SIG-M5 treated with dmso at 0.1 percent for 504 hours (cell line): ENCODE measurements at regions not wholly inside any gene's neighbourhood (a gene's known extent, or its start where the extent isn't known, plus 50 kb on each side); places are given as distances from the start of the nearest gene placed in this dataset.

Experiments
- DNase-seq: peaks from one replicate; lab custom pipeline; 2025; ENCODE audit not compliant: unreplicated experiment; lab: John Stamatoyannopoulos, UW

DNA sequence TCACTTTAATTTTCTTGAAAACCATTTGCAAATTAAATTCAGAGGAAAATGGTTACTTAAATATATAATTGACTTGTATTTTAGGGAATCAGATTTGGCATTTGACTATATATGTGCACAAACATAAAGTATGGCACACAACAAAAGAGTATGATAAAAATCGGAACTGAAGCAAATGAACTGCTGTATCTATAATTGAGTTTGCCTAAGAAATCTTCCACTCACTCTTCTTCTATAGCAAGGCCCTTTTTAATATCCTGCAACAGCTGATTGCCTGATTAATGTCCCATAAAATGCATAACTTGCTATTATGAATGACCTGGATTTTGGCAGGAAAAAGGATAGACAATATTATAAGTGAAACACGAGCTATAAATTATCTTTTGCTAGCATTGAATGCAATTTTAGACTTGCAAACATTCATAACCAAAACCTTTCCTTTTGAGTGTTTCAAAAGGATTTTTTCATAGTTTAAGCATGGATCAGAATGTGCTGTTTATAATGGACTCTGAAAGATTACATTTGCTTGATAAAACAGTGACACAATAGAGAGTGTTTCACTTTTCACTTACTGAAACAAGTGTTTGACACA, 2204.3 kb downstream of the MRPL39 start:
- DNase-seq, result no peak

GRCh38 chr21:23401278-23401677, 2206.0 kb downstream of the MRPL39 start:
- DNase-seq, result peak; percentile 19

- no peak for DNase-seq
These were observed 2208.6 kb downstream of the MRPL39 start for GRCh38 chr21:23398726-23399125.

GRCh38 chr21:23394458-23394857, 2212.8 kb downstream of the MRPL39 start:
- no peak for DNase-seq

DNA sequence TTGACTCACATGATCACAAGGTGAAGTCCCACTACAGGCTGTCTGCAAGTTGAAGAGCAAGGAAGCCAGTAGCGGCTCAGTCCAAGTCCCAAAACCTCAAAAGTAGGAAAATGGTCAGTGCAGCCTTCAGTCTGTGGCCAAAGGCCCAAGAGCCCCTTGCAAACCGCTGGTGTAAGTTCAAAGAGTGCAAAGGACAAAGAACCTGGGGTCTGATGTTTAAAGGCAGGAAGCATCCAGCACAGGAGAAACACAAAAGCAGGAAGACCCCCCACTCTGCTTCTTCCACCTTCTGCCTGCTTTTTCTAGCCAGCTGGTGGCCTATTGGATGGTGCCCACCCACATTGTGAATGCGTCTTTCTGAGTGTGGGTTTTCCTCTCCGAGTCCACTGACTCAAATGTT, 2222.6 kb downstream of the MRPL39 start:
- DNase-seq, result no peak

GRCh38 chr21:23374155-23374554, 2233.1 kb downstream of the MRPL39 start:
- no peak for DNase-seq

DNA sequence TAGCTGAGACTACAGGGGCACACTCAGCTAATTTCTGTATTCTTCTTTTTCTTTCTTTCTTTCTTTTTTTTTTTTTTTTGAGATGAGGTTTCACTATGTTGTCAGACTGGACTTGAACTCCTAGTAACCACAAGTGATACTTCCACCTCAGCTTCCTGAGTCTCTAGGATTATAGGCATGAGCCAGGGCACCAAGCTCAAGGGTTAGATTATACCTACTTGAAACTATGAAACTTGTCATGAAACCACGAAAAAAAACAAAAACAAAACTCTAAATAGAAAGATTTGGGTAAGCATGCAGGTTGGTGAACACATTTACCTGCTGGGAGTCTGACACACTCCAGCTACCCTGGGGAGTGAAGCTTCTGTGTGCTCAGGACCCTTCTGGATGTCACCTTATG, 2250.4 kb downstream of the MRPL39 start:
- DNase-seq, result no peak

GRCh38 chr21:23316190-23316589, 2291.1 kb downstream of the MRPL39 start:
- no peak for DNase-seq

- no peak for DNase-seq
These were observed 2298.5 kb downstream of the MRPL39 start for GRCh38 chr21:23308741-23309140.

GRCh38 chr21:23307065-23307464, 2300.2 kb downstream of the MRPL39 start:
- DNase-seq, result no peak

- DNase-seq, result no peak
These were observed 2294.1 kb downstream of the NCAM2 start for GRCh38 chr21:23292292-23292691.

- DNase-seq, result no peak
These were observed 2283.7 kb downstream of the NCAM2 start for GRCh38 chr21:23281917-23282316.

DNA sequence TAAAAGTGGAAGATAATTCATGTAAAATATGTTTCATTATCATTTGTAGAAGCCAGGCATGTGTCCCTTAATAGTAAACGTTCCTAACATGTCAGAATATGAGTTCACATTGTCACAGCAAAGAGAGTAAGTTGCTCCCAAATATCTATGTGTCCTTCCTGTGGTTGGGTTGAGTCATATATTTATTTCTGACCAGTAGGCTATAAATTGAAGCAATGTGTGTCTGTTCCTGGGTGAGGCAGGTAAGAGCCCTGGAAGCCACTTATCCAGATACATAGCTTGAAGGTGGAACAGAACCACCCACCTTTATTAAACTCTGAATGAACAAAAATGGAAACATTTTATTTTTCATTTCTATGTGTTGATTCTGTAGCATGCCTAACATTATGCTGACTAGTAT, 2251.6 kb downstream of the NCAM2 start:
- no peak for DNase-seq

GRCh38 chr21:23247334-23247733, 2249.1 kb downstream of the NCAM2 start:
- no peak for DNase-seq

- no peak for DNase-seq
These were observed 2247.0 kb downstream of the NCAM2 start for GRCh38 chr21:23245255-23245654.

- no peak for DNase-seq
These were observed 2225.7 kb downstream of the NCAM2 start for GRCh38 chr21:23223882-23224281.

GRCh38 chr21:23218667-23219066, 2220.5 kb downstream of the NCAM2 start:
- no peak for DNase-seq

DNA sequence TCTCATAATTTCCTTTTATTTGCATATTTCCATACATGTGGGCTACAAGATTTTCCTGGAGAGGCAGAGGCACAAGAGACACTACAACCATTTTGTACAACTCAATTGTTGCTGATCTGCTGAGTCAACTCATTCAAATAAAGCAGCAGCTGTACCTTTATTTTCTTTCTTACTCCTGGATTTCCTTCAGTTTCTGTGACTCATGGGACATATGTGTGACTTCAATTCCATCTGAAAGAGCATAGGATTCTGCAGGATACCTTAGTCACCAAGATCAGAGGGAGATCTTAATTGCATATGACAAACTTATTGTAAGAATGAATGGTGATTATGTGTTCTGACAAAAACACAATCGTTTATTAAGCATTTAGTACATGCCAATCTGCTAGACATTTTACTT, 2219.4 kb downstream of the NCAM2 start:
- no peak for DNase-seq

DNA sequence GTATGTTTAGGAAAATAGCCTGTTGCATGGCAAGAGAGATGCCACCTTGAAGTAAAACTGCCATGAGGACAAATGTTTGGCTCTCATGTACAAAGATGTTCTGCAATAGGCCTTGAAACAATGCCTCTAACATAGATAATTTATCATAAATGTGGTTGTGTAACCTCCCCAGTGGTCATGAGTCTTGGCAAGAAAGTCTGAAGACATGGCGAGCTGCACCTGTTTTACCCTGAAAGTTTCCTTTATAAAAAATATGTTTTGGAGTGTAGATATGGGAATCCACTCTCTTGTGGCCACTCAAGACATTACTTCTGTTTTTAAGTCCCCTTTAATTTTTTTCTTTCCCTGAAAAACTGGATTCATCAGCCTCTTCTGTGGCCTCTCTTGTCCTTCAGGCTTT, 2217.1 kb downstream of the NCAM2 start:
- no peak for DNase-seq
